ENCODE measurements at regions not wholly inside any gene's neighbourhood (a gene's known extent, or its start where the extent isn't known, plus 50 kb on each side); places are given as distances from the start of the nearest gene placed in this dataset.

DNA sequence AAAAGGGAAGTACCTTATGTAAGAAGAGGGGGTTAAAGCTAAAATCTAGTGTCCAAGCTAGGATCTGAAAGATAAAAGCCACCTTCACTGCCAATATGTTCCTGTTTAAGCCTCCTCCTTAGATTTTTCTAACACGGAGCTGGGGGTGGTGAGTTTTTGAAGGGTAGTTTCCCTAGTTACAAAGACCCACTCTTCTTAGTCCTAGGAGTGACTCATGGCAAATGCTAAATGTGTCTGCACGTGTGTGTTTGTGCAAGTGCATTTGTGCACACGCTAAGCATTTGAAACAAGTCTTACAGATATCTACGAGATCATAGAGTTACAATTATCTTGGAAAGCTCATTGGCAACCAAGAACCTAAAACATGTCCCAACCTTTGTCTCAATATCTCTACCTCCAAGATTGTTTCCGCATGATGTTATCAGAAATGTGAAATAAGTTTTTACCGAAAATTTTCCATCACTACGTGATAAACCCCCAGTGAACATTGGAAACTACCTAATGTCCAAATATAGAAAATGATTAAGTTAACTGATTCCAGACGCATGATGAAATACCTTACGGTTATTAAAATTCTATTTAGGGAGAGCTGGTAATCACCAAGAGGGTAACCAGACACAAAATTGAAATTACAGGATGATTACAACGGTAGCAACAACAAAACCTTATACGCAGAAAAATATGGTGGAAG lies 78.0 kb upstream of the HRH2 start:
- CTCF ChIA-PET: interaction anchor here (0.6 to 0.9 kb wide), 4 partner anchors 10 to 381 kb away, joined by 3 read pairs; no protein-coding TSS in a partner anchor
- TF ChIP-seq, protein P1, sequence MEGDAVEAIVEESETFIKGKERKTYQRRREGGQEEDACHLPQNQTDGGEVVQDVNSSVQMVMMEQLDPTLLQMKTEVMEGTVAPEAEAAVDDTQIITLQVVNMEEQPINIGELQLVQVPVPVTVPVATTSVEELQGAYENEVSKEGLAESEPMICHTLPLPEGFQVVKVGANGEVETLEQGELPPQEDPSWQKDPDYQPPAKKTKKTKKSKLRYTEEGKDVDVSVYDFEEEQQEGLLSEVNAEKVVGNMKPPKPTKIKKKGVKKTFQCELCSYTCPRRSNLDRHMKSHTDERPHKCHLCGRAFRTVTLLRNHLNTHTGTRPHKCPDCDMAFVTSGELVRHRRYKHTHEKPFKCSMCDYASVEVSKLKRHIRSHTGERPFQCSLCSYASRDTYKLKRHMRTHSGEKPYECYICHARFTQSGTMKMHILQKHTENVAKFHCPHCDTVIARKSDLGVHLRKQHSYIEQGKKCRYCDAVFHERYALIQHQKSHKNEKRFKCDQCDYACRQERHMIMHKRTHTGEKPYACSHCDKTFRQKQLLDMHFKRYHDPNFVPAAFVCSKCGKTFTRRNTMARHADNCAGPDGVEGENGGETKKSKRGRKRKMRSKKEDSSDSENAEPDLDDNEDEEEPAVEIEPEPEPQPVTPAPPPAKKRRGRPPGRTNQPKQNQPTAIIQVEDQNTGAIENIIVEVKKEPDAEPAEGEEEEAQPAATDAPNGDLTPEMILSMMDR (conservative IDR thresholded peaks at IDR 0.05; ENCODE audit: low read depth): no peak
- POLR2A ChIA-PET (ENCODE audit: low non-redundant PET): no interaction called here
- no peak for DNase-seq (ENCODE audit: low spot score)
- no peak overlapping the region for H3K27ac ChIP-seq

GRCh38 chr5:175582697-175583096 lies 75.2 kb upstream of the HRH2 start:
- CTCF ChIA-PET: no interaction called here
- TF ChIP-seq, protein P1 (conservative IDR thresholded peaks at IDR 0.05; ENCODE audit: low read depth): no peak
- no peak overlapping the region for H3K27ac ChIP-seq
- DNase-seq (ENCODE audit: low spot score): peak; percentile 77
- POLR2A ChIA-PET (ENCODE audit: low non-redundant PET): no interaction called here

DNA sequence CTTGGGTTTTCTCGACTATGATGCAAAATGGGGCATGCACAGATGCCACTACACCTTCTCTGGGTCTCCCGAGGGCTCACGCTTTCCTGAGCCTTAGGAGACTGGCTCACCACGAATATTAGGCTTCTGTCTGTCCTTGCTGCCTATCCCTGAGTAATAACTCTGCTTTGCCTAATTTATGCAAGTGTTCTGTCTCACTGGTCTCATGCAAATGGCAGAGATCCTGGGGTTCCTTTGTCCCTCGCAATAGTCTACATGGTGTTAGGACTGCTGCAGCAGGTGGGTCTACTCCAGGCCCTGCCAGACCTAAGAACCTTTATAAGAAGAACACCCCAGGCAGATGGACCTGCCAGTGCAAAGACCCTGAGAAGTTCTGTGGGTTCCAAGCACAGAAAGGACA lies 72.3 kb upstream of the HRH2 start:
- DNase-seq (ENCODE audit: low spot score): no peak
- CTCF ChIA-PET: no interaction called here
- POLR2A ChIA-PET (ENCODE audit: low non-redundant PET): no interaction called here
- TF ChIP-seq, protein P1 (conservative IDR thresholded peaks at IDR 0.05; ENCODE audit: low read depth): no peak
- H3K27ac ChIP-seq: no peak overlapping the region

GRCh38 chr5:175588709-175589429 lies 69.0 kb upstream of the HRH2 start:
- DNase-seq (ENCODE audit: low spot score): no peak
- TF ChIP-seq, protein P1 (conservative IDR thresholded peaks at IDR 0.05; ENCODE audit: low read depth): no peak
- H3K27ac ChIP-seq: no peak overlapping the region
- ChIA-PET POLR2A (ENCODE audit: low non-redundant PET) (no interaction called here), CTCF (no interaction called here)

DNA sequence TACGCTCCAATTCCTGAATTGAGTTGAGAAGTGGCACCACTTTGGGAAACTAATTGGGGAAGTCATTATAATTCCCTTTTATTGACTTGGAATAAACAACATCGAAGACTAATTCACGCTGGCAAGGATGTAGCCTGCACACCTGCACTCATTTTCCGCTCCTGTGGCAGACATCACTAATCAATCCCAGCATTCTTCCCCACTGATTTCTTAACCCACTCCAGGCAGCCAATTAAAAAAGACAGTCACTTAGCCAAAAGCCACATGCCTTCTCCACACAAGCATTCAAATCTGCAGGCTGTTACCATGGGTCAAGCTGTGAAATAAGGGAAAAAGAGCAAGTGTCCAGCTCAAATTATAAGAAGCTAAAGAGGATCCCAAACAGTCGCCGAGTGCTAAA lies 68.2 kb upstream of the HRH2 start:
- ChIA-PET CTCF (no interaction called here), POLR2A (ENCODE audit: low non-redundant PET) (no interaction called here)
- TF ChIP-seq, protein P1 (conservative IDR thresholded peaks at IDR 0.05; ENCODE audit: low read depth): no peak
- H3K27ac ChIP-seq: no peak overlapping the region
- DNase-seq (ENCODE audit: low spot score): no peak

DNA sequence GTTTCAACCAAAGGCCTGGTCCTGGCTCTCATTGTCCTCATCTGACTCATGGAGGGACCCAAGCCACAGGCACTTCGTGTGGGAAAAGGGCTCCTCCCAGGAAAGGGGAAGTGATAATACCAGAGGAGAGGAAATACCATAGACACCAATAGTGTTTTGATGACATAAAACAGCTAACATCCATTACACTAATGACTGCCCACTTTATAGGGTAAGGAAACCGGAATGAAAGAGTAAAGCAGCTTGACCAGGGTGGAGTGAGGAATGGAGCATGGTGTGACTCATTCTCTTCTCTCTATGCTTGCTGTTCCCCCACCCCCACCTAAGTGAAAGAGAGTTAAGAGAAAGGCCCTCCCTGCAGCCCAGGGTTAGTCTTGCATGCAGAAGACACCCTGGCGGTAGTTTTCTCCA lies 67.4 kb upstream of the HRH2 start:
- CTCF ChIA-PET: interaction anchor here (0.7 kb wide), 1 partner anchor 506 kb away, joined by 4 read pairs; no protein-coding TSS in a partner anchor
- POLR2A ChIA-PET (ENCODE audit: low non-redundant PET): no interaction called here
- TF ChIP-seq, protein P1 (conservative IDR thresholded peaks at IDR 0.05; ENCODE audit: low read depth): no peak
- H3K27ac ChIP-seq: no peak overlapping the region
- DNase-seq (ENCODE audit: low spot score): peak; percentile 57

Measured in RWPE1 (cell line).